Urothelium cell line (cell line): ENCODE measurements at regions not wholly inside any gene's neighbourhood (a gene's known extent, or its start where the extent isn't known, plus 50 kb on each side); places are given as distances from the start of the nearest gene placed in this dataset.
"Not testable (repeated sequence)": the region's sequence is repeated elsewhere in the genome, so short reads cannot be mapped to it uniquely, and the experiment has no call there.

Experiments
- DNase-seq: peaks from one replicate; pipeline ENCODE4 v3.0.0; 2011; ENCODE audit warnings: low spot score, mixed read lengths
- FAIRE-seq: peaks from 2 replicates; lab custom pipeline; 2011; peaks lifted over from hg19 to GRCh38; lab: Jason Lieb, UNC

DNA sequence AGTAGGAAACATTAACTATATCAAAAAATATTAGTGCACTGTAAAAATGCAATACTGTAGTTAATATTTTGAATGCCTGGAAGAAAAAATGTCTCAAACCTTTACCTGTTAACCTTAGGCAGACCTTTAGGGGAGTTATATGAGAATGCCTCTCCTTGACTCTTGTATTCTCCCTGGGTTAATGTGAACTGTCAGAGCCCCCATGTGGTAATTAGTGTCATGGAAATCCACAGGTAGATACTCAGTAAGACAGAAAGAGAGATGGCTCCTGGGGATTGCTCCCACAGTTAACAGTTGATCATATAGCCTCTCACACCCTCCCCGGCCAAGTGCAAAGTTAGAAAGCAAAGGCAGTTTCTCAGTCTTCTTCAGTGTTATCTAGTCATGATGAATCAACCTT is 742.8 kb downstream of the NR2F1-AS1 start:
- FAIRE-seq (no peak), DNase-seq (peak; percentile 5)

DNA sequence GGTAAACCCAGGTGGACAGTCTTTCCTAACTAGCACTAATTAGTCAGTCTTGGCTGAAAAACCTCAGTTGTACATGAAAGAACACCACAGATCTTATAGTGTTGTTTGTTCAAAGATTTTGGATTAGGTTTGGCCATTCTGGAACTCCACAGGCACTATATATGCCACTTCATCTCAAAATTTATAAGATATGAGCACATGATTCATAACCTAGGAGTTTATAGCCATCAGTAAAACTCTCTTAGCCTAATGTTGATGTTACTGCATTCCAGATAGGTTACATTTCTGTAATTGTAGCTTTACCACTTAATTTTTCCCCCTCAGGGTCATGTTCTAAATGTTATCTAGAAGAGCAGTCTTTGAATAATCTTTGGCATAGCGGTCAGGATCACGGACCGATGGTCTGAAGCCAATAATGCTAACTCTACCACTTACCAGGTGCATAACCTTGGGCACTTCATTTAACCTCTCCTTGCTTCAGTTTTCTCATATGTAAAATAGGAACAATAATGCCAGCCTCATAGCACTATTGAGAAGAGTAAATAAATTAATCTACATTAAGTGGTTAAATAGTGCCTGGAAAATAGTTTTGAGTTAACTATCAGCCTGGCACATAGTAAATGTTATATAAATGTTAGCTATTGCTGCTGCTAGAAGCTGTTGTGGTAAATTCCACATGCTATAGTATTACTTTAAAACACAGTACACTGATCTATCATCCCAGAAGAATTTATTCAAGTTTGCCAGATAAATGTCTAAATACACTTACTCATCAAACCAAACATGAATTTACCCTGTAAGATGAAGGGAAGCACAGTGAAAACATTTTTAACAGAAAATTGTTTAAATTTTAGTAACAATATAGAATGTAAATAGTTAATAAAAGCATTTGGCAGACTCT is 743.9 kb downstream of the NR2F1-AS1 start:
- no peak for FAIRE-seq
- no peak for DNase-seq

DNA sequence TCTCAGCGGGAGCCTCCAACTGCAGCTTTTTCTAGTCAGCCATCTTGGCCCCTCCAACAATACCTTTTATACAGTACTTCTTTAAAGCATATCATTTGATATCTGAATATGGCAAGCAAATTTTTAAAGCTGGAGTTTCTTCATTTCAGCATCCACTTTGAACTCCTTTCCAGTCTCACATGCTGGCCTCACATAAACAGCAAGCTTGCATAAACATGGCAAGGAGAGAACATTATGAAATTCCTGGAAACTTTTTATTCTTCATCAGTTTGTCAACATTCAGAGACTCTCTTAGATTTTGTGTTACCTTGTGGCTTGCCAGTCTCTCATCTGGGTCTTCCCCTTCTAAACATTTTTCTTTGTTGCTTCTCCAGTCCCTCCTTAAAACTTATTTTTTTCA is 745.3 kb downstream of the NR2F1-AS1 start:
- FAIRE-seq (no peak), DNase-seq (no peak)

DNA sequence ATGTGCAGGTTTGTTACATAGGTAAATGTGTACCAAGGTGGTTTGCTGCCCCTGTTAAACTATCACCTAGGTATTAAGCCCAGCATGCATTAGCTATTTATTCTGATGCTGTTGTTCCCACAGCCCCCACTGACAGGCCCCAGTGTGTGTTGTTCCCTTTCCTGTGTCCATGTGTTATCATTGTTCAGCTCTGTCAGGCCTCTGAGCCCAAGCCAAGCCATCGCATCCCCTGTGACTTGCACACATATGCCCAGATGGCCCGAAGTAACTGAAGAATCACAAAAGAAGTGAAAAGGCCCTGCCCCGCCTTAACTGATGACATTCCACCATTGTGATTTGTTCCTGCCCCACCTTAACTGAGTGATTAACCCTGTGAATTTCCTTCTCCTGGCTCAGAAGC is 757.5 kb downstream of the NR2F1-AS1 start:
- DNase-seq, FAIRE-seq: not testable (repeated sequence)

DNA sequence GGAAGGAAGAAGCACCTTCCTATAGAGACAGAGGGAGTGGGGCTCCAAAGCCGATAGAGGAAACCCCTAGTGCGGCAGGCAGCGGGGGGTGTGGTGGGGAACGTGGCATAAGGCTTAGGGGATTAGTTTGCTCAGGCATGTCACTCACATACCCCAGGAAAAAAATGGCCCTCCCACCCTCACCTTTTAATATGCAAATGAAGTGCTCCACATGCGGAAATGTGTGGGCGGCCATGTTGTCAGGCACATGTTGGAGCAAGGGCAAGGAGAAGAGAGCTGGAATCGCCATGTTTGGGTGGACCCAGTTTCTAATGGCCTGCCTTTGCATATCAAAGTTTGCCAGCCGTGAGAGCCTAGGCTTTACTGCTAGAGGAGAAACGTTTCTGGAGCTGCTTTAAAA is 758.8 kb downstream of the NR2F1-AS1 start:
- DNase-seq (no peak), FAIRE-seq (no peak)

DNA sequence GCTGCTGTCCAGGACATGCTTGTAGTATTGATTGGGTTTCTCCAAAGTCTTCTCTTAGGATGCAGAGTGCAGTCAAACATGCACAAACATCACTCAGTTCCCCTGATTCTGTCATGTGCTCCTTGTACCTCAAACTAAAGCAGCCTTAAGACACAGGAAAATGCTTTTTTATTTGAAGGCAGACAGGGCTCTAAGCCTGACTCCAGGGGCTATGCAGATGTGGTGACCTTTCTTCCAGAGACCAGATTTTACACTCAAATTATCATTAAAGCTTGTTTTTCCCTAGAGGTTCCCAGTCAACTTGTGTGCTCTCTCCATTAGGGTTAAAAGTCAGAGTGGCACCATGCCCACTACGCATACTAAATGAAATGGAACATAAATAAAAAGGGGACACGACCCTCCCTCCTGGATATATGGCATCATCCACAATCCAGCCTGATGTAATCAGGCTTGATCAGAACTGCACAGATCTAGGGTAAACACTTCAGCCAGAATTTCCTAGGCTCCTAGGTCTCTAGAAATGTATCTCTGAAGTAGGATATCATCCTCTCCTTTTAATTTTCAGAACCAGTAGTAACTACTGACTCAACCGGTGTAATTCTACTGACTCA is 771.1 kb downstream of the NR2F1-AS1 start:
- DNase-seq: no peak

DNA sequence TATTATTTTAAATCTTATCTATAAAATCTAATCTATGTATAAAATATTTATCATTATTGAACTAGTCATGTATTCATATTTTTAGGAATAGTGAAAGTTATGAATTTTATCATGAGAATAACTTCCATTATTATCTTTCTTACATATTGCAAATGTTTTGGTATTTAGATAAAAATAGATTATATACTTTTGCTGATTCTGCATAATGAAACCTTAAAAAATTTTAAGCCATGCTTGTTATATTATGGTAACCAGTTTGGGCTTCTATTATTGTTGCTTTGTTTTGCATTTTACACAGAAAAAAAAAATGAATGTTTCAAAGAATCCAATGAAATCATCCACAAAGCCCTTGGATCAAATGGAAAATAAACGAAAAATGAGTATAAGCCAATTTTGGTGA is 772.5 kb downstream of the NR2F1-AS1 start:
- FAIRE-seq (no peak), DNase-seq (no peak)

More for the DNA sequence above, 771.1 kb downstream of the NR2F1-AS1 start:
- FAIRE-seq: no peak

DNA sequence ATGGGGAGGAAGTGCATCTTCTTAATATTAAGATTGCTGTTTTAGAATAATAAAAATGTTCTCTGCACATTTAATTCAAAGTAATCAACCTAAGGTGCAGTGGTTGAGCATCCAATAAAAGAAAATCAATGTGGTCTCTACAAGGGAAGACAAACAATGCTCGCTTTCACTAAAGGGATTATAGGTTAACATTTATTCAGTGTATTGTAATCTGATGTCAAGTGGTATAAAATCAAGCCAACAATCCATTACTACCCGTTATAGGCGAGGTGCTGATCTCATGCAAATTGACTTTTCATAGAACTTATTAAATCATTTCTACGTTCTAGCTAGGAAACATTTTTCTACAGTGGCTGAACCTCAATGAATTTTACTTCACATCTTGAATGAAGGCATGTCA is 773.9 kb downstream of the NR2F1-AS1 start:
- FAIRE-seq (no peak), DNase-seq (no peak)

DNA sequence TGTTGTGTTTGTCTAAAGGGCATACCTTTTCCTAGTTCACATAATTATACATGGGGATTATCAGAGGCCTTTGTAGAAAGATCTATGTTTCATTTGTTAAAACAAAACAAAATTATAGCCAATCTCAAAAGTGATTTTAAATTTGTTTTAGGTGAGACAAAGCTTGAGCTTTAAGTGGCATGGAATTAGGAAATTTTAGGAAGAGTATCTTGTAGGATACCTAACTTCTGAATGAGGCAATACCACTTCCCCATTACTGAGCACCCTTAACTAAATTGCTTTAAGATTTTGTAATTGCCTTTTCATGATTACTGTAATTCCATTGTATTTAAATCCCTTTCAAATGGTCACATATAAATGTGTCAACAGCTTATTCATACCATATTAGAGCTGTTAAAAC is 775.6 kb downstream of the NR2F1-AS1 start:
- FAIRE-seq (no peak), DNase-seq (no peak)

DNA sequence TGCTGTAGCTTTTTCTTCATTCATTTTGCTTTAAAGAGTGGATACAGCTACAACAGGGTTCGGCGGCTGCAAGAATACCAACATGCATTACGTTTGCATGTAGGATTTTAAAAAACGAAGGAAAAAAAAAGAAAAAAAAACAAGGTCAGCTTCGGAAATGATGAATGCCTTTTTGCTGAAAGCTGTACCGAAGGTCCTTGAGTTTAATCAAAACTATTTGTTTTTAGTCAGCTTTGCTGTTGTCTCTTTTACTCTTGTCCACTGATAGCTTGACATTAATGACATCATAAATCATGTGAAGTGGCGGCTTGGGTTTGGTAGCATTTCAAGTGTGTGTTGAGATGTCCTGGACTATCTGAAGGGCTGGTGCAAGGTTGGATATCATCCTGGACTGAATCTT is 779.1 kb downstream of the NR2F1-AS1 start:
- DNase-seq: no peak
- no peak for FAIRE-seq

DNA sequence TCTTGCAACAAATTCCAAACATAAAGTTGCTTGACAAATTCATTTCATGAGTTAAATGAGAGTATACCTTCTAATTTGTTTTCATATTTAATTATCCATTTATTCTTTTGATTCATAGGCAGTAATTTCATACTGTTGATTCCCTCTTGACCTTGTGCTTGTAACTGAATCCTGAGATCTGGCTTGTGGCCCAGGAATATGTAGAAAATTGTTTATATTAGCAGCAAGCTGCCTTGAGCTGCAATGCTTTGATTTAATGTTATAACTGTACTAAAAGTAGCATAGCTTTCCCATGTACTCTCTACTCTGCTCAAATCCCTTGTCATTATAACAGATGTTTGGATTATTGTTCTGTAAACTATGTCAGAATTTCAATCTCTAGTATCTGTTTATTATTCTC is 780.7 kb downstream of the NR2F1-AS1 start:
- DNase-seq: no peak

DNA sequence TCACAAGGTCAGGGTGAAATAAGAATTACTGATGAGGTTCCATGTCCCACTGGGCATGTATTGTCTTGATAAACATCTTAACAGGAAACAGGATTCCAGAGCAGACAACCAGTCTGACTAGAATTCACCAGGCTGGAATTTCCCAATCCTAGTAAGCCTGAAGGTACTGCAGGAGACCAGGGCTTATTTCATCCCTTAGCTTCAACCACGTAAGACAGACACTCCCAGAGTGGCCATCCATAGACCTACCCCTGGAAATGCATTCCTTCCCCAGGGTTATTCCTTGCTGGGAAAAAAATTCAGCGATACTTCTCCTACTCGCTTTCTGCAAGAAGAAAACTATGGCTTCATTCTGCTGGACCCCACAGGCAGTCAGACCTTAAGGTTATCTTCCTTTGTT is 785.4 kb downstream of the NR2F1-AS1 start:
- FAIRE-seq (no peak), DNase-seq (no peak)

More for the DNA sequence above, 780.7 kb downstream of the NR2F1-AS1 start:
- no peak for FAIRE-seq

DNA sequence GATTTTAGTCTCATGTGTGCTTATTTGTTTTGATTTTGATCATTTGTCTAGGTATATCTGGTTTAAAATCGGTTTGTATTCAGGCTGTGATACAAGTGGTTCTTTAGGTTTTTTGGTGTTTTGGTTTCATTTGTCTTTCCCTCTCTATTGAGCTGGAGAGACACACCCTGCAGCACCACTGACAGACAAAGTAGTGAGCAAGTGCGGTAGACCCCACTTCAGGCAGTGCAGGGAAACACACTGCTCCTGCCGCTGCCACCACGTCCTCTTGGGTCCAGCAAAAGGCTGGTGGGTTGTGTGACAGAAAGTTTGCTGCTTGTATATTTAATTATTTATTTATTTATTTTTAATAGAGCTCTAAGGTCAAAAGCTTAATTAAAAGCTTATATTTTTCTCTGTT is 801.0 kb downstream of the NR2F1-AS1 start:
- FAIRE-seq (no peak), DNase-seq (no peak)

DNA sequence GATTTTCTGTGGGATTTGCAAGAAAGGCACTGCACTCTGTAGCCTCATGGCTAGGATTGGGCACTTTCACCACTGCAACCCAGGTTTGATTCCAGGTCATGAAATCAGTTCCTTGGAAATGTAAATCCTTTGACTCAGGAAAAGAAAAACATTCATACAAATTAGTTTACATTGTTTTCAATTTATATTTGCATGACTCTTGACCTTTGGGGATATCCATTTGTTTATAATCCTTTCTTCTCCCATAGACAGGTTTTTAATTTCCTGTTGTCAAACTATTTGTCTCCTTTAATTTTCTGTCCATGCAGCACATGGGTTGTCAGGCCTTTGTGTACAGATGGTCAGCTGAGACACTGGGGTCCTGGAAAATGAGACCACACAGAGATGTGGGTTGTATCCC is 801.5 kb downstream of the NR2F1-AS1 start:
- DNase-seq (no peak), FAIRE-seq (no peak)

DNA sequence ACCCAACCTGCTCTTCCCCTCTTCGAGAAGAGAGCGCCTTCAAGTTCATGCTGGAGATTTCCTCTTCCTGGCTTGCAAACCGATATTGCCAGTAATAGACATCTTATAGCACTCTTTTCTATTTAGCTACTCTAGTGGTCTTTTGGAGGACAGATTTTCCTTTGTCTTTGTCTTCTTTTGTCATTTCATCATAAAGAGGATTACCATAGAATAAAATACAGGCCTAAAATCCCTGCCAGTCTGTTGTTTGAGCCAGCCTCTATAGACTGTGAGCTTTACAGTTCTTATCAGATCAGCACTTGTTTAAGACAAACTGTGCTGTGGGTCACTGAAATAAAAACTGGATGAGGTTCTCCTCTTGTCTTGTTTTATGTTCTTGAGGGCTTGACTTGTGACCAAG is 802.8 kb downstream of the NR2F1-AS1 start:
- DNase-seq (no peak), FAIRE-seq (no peak)

DNA sequence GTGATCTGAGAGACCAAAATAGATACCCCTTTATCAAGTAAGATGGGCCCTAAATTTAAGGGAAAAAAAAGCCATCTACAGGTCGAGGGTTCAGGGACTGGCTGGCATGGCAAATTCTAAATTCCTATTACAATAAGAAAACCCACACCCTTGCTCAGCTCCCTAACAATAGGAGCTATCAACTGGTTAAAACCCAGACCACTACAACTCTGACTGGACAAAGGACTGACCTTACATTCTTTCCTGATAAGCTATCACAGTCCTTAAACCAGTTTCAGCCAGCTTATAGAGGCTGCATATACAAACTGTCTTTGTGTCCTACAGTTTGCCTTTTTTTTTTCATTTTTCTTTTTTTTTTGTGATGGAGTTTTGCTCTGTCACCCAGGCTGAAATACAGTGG is 803.6 kb downstream of the NR2F1-AS1 start:
- FAIRE-seq: no peak
- no peak for DNase-seq

DNA sequence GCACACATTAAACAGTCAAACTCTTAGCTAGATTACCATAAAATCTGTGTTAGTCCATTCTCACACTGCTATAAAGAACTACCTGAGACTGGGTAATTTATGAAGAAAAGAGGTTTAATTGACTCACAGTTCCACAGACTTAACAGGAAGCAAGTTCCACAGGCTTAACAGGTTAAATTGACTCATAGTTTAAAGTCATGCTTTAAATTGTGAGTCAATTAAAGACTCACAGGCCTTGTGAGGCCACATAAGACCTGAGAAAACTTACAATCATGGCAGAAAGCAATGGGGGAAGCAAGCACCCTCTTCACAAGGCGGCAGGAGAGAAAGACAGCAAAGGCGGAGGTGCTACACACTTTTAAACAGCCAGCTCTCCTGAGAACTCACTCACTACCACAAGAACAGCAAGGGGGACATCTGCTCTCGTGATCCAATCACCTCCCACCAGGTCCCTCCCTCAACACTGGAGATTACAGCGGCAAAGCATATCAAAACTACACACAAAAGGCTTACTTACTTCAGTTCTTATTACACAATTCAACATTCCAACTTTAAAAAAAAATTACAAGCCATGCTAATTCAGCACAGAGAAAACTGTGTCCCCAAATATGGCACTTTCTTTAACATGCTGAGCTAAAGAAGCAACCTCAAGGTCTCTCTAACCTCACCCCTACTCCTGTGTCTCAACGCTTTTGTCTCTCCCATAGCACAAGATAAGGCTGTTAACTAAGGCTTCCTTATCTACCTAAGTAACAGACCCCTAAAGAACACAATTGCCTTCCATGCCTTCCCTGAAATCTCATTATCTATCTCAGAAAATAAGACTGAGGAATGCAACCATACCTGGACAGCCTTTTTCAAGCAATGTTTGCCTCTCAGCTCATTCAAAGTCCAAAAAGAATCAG is 805.1 kb downstream of the NR2F1-AS1 start:
- FAIRE-seq: no peak

DNA sequence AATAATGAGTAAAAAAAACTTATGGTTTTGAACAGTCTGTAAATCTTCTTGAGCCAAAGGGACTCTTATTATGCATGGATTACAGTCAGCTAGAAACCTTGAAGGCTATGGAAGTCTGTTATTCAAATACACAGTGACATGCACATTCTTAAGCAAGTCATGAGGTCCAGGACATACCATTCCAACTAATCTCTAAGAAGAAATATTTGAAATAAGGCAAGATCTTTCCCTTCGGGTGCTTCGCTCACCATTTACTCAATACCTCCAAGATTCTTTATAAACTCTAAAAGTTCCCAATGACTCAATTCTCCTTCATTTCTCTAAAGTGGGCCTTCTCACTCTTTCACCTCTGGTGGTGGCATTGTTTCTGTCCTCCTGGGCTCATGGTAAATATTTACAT is 811.0 kb downstream of the NR2F1-AS1 start:
- DNase-seq (no peak), FAIRE-seq (no peak)

More for the DNA sequence above, 805.1 kb downstream of the NR2F1-AS1 start:
- no peak for DNase-seq

DNA sequence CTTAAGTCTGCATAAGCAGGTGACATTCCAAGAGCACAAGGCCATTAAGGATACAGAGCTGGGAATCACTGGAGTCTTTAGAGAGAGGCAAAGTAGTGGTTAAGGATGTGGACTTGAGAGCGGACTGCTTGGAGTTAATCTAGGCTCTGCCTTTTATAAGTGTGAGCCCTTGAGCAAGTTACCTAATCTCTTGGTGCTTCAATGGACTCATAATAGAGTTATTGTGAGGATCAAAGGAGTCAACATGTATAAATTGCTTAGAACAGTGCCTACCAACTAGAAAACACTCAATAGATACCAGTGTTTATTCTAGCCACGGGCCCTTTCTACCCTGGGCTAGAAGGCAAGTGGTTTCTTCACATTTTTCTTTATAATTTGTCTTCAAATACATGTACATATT is 819.4 kb downstream of the NR2F1-AS1 start:
- no peak for FAIRE-seq
- DNase-seq: no peak

DNA sequence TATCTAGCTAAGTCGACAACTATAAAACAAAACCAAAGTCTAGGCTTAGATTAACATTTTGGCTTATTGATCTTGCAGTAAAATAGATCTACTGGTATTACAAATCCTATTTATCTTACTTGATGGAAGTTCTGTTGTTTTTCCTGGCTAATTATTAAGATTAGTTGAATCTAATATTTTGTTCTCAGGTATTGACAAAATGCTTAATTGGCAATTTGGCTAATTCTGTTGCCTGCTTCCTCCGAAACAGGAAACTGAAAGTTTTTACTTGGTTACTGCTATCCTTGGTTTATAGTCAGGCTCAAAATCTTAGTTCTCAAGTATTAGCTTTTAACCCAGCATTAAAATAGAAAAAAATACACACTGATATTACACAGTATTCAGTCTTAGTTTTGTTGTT is 820.5 kb downstream of the NR2F1-AS1 start:
- DNase-seq: no peak
- no peak for FAIRE-seq

DNA sequence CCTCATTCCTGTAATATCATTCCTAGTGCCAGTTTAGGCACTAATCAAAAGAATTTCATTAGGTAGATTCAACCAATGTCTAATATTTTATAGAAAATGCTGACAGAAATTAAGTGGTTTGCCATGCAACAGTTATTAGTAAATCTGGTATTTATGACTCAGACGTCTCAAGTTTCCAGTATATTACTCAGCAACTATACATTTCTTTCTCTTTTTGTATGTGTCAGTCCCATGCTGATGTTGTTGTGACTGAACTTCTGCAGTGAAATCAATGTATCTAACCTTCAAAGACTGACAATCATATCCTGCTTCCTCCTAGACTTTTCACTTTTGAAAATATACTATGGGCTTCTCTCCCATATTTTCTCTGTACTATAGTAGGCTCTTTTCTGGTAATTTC is 822.5 kb downstream of the NR2F1-AS1 start:
- DNase-seq: no peak
- no peak for FAIRE-seq
